IPS-NIHi7 (cell line): ENCODE measurements at regions not wholly inside any gene's neighbourhood (a gene's known extent, or its start where the extent isn't known, plus 50 kb on each side); places are given as distances from the start of the nearest gene placed in this dataset.
"Not testable (repeated sequence)": the region's sequence is repeated elsewhere in the genome, so short reads cannot be mapped to it uniquely, and the experiment has no call there.

Experiments
- DNase-seq: peaks from one replicate; pipeline ENCODE4 v3.0.0; 2012; ENCODE audit warnings: mixed read lengths; ENCODE audit errors: extremely low spot score

- no peak for DNase-seq
Observed at GRCh38 chr19:29054886-29055675, 157.9 kb downstream of the UQCRFS1 start.

- no peak for DNase-seq
Observed at GRCh38 chr19:29048873-29049272, 164.1 kb downstream of the UQCRFS1 start.

GRCh38 chr19:29045679-29046254 is 167.2 kb downstream of the UQCRFS1 start:
- no peak for DNase-seq

GRCh38 chr19:29044037-29044436 is 168.9 kb downstream of the UQCRFS1 start:
- no peak for DNase-seq

GRCh38 chr19:29042450-29042849 is 170.5 kb downstream of the UQCRFS1 start:
- no peak for DNase-seq

GRCh38 chr19:29040951-29041350 is 172.0 kb downstream of the UQCRFS1 start:
- peak; percentile 75 for DNase-seq

GRCh38 chr19:29040292-29040691 is 172.7 kb downstream of the UQCRFS1 start:
- DNase-seq = no peak

GRCh38 chr19:29039036-29039435 is 173.9 kb downstream of the UQCRFS1 start:
- DNase-seq = not testable (repeated sequence)

- DNase-seq = no peak
Observed at GRCh38 chr19:29031216-29031615, 181.7 kb downstream of the UQCRFS1 start.

- no peak for DNase-seq
Observed at GRCh38 chr19:29029268-29029958, 183.5 kb downstream of the UQCRFS1 start.

GRCh38 chr19:29022599-29022998 is 190.4 kb downstream of the UQCRFS1 start:
- DNase-seq = no peak

- no peak for DNase-seq
Observed at GRCh38 chr19:29022165-29022564, 190.8 kb downstream of the UQCRFS1 start.

GRCh38 chr19:29021232-29021916 is 191.6 kb downstream of the UQCRFS1 start:
- DNase-seq = no peak

- no peak for DNase-seq
Observed at GRCh38 chr19:29019403-29019802, 193.5 kb downstream of the UQCRFS1 start.

- DNase-seq = no peak
Observed at GRCh38 chr19:29018542-29018941, 194.4 kb downstream of the UQCRFS1 start.

- DNase-seq = no peak
Observed at GRCh38 chr19:29017788-29018187, 195.2 kb downstream of the UQCRFS1 start.

GRCh38 chr19:29016926-29017760 is 195.8 kb downstream of the UQCRFS1 start:
- no peak for DNase-seq

- no peak for DNase-seq
Observed at GRCh38 chr19:29016353-29016752, 196.6 kb downstream of the UQCRFS1 start.

- DNase-seq = no peak
Observed at GRCh38 chr19:29015569-29015968, 197.4 kb downstream of the UQCRFS1 start.

- peak; percentile 21 for DNase-seq
Observed at GRCh38 chr19:29014857-29015436, 198.0 kb downstream of the UQCRFS1 start.

- no peak for DNase-seq
Observed at GRCh38 chr19:29013988-29014387, 199.0 kb downstream of the UQCRFS1 start.
